GM18498 (cell line): ENCODE measurements at regions not wholly inside any gene's neighbourhood (a gene's known extent, or its start where the extent isn't known, plus 50 kb on each side); places are given as distances from the start of the nearest gene placed in this dataset.
A peak's percentile ranks its signal among the peaks of the same experiment; 100 is the strongest.

ENCODE experiments used
- ATAC-seq: cut with Tn5 transposase; IDR thresholded peaks from one replicate; pipeline ENCODE4 v1.9.1; 2021; ENCODE audit warnings: mild to moderate bottlenecking, moderate library complexity; ENCODE audit not compliant: unreplicated experiment

DNA sequence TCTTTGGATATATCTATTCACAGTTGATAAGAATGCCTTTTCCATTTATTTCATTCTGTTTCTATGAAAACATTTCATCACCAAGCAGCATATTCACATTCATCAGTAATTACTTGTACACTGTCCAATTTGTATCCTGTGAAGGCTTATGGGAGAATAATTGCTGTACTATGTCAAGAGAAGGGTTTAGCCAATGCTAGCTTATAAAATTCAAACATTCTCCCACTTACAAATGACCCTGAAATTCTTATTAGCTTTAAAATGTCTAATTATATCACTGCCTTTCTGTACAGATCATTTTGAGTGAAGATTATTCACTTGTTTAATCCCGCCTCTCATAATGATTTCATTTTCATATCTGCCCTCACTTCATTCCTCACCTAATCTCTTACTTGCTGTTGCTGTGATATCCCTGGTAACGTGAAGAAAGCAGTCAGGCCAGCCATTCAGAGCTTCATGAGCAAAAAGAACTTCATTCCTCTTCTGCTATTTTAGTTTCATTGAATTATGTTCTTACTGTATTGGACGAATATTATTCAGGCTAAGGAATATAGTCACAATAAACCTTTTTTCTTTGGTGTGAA lies 778.7 kb downstream of the OLFM4 start:
- no peak for ATAC-seq

DNA sequence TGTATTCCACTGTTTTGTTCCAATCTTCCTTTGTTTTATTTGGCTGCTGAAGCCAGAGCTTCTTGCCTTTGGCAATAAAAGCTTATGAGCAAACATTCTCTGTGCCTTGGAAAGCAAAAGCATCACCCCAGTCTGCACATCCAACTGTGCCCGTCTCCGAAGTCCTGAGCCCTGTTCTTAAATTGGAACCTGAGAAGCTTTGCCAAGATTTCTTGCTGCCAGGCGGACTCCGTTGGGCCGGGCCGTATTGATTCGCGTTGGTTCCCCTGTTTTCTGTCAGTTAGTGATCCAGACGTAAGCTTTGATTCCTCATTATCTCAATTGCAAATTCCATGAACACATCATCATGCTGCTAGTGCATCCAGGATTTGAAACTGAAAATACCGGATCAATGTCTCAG lies 793.0 kb downstream of the OLFM4 start:
- ATAC-seq: no peak

DNA sequence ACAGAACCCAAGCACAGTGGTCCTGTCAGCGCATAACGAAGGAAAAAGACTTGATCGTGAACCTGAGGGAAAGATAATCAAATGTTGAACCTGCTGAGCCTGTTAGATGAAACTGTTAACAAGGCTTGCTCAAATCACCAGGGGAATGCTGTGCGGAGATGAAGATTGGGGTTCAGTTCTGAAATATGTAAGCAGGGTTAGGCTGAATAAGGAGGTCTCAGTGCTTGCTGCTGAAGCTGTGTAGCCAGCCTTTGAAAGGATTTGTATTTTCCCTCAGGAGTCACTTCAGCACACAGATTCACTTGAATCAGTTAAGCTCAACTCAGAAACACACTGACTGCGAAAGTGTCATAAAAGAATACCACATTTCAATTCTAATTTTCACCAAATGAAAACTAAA lies 793.5 kb downstream of the OLFM4 start:
- no peak for ATAC-seq

DNA sequence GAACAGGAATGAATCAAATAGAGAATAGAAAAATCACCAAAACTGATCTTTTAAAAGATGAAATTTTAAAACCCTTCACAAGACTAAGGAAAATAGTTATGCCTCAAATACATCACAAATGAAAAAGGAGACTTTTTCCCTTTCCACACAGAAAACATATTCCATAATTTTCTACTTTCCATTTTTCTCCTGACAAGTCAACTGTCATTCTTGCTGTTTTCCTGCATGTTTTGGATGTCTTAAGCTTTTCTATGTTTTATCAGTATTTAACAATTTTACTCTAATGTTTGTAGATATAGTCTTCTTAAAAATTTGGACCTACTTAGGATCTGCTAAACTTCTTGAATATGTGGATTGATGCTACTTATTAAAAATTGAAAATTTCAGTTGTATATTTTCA lies 810.8 kb downstream of the OLFM4 start:
- no peak for ATAC-seq

DNA sequence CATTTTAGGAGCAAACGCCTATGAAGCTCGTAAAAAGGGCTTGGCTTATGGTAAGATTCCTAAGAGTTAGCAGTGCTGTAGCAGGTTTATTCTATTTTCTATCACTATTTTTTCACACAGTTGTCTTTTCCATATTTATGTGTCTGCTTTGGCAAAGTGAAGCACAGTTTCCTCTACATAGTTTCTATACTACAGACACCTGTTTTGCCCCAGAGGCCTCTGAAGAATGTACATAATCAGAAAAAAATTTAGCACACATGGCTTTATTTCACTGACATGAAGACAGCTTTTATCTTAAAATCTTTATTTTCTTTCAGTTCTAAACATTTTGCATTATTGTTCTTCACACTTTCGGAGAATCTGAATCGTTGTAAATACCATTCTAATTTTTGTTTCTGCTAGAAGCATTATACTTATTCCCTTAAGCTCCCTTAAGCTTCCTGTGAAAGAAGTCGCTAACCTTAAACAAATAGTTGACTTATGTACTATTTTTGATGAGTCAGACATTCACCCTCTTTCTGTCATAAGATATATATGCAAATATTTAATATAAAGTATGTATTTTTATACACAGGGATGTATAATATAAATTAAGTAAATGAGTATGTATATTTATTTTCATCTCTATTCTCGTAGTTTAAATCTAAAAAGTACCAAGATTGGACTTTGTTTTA lies 816.0 kb downstream of the OLFM4 start:
- no peak for ATAC-seq

DNA sequence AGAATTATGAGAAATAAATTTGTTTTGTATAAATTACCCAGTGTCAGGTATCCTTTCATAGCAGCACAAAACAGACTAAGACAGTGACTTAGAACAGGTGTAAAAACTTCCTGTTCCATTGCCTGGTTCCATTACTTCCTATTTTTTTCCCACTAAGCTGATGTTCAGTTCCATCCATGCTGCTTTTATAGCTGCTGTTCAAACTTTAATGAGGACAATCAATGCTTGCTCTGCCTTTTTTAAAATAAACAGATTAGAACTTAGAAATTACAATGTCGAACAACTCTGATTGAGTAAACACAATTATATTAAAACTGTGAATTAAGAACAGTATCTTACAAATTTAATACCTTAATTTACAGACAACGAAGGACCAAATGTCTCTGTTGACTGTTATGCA lies 818.9 kb downstream of the OLFM4 start:
- ATAC-seq: no peak

DNA sequence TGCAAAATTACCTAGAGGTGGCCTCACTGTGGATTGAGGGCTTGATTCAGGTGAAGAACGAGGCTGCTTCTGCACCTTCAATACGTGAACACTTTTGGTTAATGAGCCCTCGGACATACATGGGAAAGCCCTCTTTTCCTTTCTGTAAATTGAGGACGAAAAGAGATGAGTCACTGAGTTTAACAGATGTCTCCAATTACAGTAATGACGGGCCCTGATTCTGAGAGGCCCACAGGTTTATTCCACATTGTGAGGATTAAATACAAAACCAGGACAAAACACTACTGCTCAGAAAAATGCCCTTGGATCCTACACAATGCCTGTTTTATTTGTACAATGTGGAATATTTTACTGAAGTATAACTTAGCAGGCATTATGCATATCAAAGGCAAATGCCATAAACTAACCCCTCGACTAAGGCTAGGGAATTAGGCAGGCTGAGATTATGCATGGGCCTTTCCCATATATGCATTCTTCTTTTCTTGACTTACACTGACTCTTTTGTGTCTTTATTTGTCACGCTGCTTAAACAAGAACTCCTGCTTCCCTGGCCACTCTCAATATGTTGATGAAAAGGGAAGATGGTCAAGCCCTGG lies 819.9 kb downstream of the OLFM4 start:
- ATAC-seq: no peak

DNA sequence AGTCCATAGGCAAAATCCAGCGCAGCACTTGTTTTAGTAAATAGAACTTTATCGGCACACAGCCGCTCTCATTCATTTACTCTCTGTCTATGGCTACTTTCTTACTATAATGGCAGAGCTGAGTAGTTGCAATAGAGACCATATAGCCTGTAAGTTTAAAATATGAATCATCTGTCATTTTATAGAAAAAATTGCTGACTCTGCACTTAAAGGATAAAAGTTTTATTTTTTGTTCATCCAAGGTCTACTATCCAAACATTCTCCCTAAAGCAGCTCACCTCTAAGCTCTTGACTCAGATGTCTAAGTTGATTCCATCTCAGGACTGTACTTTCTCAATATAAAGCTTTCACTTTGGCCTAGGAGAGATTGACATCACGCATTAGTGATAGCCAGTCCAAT lies 825.7 kb downstream of the OLFM4 start:
- no peak for ATAC-seq

DNA sequence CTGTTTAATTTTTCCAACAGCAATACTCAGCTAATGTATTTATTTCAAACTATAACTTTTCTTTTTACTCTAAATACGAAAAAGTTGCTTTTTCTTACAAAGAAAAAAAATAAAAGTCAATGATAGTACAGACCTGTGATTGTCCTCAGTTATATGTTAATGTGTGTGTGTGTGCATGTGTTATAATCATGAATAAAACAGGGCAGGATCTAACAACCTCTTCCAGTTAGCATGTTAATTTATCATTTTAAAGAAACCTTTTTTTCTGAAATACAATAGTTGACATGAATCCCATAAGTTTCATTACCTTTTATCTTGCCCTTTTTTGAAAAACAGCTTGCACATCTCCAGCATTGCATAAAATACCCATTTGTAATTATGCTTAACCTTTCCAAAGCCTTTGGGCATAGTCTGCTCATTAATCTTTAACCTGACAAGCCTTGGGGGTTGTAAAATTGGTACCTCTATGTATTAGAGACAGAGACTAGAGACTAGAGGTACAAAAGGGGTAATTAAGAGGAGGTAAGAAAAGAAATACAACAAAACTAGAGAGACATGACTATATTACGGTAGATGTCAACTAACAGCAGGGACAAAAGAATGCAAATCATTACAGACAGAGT lies 828.1 kb downstream of the OLFM4 start:
- ATAC-seq: no peak

DNA sequence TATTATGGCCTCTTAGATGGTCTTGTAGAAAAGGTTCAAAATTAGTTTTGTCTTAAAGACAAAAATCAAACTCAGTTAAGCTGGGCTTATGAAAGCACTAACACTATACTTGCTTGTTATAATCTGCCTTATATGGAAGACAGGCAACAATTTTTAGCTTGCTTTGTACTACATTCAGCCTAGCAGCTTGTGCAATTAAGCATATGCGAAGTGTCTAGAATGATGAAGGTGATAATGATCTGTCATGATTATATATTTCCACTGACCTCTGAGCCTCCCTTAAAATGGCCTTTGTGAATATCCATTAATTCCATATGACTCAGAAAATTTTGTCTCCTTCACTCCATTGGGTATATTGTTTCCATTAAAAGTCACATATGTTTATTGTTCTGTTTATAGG lies 834.9 kb downstream of the OLFM4 start:
- no peak for ATAC-seq

DNA sequence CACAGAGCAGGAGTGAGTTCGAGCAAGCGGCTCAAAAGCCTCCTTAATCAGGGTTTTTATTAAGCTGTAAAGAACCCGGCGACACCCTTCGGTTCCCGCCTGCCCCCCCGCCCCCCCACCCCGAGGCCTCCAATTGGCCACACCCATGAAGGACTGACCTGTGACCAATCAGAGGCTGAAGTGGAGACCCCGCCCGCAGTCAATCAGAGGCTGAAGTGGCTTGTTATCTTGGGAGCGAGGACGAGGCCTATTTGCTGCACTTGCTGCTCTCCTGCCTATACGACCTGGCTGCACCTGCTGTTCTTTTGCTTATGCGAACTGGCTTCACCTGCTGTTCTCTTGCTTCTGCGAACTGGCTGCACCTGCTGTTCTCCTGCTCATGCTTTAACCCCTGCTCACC lies 844.9 kb downstream of the OLFM4 start:
- no peak for ATAC-seq

DNA sequence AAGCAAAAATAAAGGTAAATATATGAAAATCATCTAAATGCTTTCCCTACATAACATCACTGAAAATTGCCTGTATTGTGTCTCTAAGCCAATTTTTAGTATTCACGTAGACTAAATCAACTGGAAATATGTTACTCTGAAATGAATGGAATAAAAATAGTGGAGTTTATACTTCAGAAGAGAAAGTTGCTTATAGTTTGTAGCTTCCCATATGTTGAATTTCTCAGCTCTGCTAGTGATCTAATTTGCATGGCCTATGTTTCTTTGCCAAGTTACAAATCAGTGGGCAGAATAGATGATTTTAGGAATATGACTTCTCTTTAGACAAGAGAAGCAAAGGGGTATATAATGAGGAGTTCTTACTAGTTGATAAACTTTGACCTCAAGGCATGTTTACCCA lies 850.2 kb downstream of the OLFM4 start:
- no peak for ATAC-seq

DNA sequence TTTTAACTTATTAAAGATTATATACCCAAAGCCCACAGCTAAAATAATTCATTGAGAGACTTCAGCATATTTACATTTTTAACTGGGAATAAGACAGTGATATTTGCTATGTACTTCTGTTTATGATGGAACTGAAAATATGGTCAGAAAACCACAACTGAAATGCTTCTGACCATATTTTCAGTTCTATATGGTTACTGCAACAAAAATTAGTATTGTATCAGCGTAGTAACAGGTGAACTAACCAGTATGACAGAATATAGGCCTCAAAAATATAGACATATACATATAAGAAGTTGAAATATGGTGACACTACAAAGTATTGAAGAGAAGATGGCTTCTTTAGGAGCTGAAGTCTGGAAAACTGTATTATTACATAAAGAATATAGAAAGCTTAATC lies 857.4 kb downstream of the OLFM4 start:
- no peak for ATAC-seq

DNA sequence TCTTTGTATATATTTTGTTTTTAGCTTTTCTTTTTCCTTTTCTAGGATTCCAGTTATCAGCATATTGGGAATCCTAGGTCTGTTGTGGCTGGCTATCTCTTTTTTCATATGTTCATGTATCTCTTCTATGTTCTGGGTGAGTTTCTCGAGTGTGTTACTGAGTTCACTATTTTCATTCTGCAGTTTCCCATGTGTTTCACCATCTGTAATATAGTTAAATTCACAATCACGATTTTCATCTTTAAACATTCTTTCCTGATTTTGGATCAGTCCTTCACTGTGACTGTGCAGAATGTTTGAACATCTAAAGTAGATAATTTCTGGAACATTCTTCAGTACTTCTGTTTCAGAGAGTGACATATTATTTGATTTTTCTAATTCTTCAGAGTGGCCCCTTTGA lies 862.1 kb downstream of the OLFM4 start:
- no peak for ATAC-seq

DNA sequence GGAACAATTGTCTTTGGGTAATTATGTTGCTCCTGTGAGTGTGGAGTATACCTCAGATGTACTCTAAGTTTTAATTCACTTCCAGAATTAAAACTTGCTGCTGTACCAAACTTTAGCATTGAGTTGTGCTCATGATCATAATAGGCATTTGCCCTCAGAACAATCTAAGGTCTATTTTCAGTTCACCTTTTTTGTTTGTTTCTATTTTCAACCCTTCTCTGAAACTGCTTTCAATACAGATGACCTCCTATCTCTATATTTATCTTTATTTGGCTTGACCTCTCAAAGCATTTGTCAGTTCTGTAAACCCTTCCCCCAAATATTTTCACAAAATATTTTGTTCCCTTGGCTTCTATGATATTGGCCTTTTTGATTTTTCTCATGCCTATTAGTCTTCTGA lies 873.0 kb downstream of the OLFM4 start:
- ATAC-seq: peak; percentile 84

DNA sequence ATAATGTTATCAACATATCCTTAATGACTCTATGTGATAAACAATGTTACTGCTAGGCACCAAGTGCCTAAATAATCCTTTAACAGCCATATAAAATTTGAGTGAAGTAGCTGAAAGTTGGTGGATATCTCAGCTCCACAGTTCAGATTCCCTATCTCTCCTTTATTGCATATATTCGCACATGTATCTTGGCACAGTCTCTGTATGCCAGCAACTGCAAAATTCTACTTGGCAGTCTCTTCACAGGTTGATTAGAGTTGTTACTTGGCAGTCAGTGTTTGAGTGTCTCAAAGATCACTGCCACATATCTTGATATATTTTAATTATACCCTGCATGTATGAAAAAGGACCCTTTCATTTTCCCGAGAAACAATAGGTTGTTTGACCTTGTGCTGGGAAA lies 879.3 kb downstream of the OLFM4 start:
- ATAC-seq: no peak

DNA sequence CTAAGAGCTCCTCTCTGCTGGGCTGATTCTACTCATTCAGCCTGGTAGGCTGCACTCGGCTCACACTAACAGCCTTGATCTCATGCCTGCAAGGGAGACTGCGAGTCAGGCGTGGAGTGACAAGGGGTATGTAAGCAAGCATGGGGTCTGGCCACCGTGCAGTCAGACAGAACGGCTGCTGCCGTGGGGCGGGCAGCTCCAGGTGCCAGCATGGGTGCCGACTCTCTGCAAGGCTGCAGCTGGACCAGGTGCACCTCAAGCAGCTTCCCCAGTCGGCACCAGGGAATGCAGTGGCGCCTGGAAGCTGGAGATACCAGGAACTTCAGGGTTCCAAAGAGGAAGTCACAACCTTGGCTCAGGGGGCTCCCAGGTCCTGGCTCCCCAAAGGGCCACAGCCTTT lies 892.3 kb downstream of the OLFM4 start:
- ATAC-seq: no peak

DNA sequence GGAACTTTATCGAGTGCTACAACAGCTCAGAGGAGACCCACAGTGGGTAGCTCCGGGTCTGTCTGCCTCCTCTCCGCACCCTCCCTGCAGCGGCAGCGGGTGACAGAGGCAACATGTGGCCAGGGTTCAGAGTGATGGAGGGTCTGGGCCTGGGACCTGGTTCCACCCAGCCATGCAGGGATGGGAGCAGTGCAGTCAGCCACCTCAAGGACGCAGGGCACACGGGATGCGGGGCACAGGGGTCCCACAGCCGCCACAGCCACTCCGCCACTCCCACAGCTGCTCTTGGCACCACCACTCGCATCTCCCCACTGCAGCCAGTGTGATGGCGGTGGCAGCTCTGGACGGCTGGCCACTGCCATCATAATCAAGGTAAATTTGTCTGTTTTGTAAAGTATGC lies 892.9 kb downstream of the OLFM4 start:
- no peak for ATAC-seq

DNA sequence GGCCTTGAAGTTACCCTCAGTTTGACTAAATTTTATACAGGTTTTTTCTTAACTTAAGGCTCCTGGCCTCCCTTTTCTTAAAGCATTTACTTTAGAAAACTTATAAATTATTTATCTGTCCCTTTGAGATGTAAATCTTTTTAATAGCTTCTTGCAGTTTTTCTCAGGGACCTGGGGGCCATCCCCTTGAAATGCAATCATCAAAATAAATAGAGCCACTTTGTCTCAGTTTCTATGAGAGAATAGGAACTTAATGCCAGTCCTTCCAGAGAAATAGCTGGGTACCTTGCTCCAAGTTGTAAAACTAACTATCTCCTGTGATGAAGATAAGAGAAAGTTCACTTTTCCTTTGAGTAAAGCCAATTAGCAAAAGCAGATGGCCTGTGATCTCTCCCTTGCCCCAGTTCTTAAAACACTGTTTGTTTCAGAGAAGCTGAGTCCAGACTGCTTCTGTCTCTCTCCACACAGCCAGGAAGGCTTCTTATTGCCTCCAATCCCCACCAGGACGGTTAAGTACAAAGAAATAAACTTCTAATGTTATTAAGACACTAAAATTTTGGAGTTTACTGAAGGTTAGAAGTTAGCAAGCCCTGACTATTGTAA lies 913.1 kb downstream of the OLFM4 start:
- ATAC-seq: no peak

DNA sequence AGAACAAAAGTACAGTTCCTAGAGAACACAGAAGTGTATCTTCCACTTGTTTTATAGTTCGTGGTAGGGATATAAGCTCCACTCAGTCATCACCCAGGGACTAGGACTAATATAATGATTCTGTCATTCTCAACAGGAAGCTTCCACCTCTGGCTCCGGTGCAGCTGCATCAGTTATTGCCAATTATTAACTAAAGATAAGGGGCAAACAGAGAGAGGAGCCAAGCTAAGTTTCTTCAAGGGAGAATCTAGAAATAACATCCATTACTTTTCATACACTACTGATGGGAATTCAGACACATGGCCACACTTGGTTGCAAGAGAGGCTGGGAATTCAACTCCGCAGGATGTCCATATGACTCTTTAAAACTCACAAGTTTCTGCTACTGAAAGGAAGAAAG lies 917.9 kb downstream of the OLFM4 start:
- ATAC-seq: no peak

DNA sequence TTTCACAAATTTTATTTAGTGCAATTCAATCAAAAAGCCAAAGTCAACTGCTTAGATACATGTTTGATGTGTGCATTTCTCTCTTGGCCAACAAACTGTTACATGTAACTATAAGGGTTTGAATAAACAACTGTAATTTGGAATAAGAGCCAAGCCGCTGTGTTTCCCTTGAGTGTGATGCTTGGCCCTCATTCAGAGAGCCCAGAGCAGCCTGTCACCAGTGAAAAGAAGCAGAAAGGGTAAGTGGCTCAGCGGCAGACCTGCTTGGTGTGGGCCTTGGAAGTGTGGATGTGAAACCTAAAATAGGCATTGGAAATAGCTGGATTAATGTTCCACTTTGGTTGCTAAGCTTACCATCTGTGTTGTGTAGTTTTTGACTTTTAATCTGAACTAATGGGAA lies 924.6 kb downstream of the OLFM4 start:
- ATAC-seq: no peak
